NCI-H748 treated with DMSO at 0.1 percent for 48 hours (cell line): ENCODE measurements at regions not wholly inside any gene's neighbourhood (a gene's known extent, or its start where the extent isn't known, plus 50 kb on each side); places are given as distances from the start of the nearest gene placed in this dataset.
"Not testable (repeated sequence)": the region's sequence is repeated elsewhere in the genome, so short reads cannot be mapped to it uniquely, and the experiment has no call there.

ENCODE experiments used
- DNase-seq: peaks from one replicate; lab custom pipeline; 2025; lab: John Stamatoyannopoulos, UW

- DNase-seq, result no peak
Observed at GRCh38 chr21:38114717-38115333, 142.0 kb upstream of the KCNJ15 start.

GRCh38 chr21:38115870-38116269 is 140.9 kb upstream of the KCNJ15 start:
- no peak for DNase-seq

- DNase-seq, result no peak
Observed at GRCh38 chr21:38119793-38120192, 137.0 kb upstream of the KCNJ15 start.

- DNase-seq, result not testable (repeated sequence)
Observed at GRCh38 chr21:38120679-38120983, 136.2 kb upstream of the KCNJ15 start.

- no peak for DNase-seq
Observed at GRCh38 chr21:38120984-38121855, 135.6 kb upstream of the KCNJ15 start.

- DNase-seq, result no peak
Observed at GRCh38 chr21:38121888-38122720, 134.7 kb upstream of the KCNJ15 start.

GRCh38 chr21:38123626-38124025 is 133.2 kb upstream of the KCNJ15 start:
- peak; percentile 31 for DNase-seq

- peak; percentile 65 for DNase-seq
Observed at GRCh38 chr21:38126666-38127303, 130.0 kb upstream of the KCNJ15 start.

GRCh38 chr21:38129711-38130110 is 127.1 kb upstream of the KCNJ15 start:
- peak; percentile 51 for DNase-seq

GRCh38 chr21:38133240-38133639 is 123.6 kb upstream of the KCNJ15 start:
- peak; percentile 64 for DNase-seq

- no peak for DNase-seq
Observed at GRCh38 chr21:38134084-38134873, 122.5 kb upstream of the KCNJ15 start.

- DNase-seq, result no peak
Observed at GRCh38 chr21:38136201-38136600, 120.6 kb upstream of the KCNJ15 start.

- peak; percentile 65 for DNase-seq
Observed at GRCh38 chr21:38139380-38140168, 117.2 kb upstream of the KCNJ15 start.

- peak; percentile 80 for DNase-seq
Observed at GRCh38 chr21:38140207-38140903, 116.4 kb upstream of the KCNJ15 start.

GRCh38 chr21:38142224-38142623 is 114.6 kb upstream of the KCNJ15 start:
- no peak for DNase-seq

- DNase-seq, result no peak
Observed at GRCh38 chr21:38144193-38144592, 112.6 kb upstream of the KCNJ15 start.

GRCh38 chr21:38145104-38145503 is 111.7 kb upstream of the KCNJ15 start:
- no peak for DNase-seq

- no peak for DNase-seq
Observed at GRCh38 chr21:38147391-38147790, 109.4 kb upstream of the KCNJ15 start.

GRCh38 chr21:38148046-38148445 is 108.7 kb upstream of the KCNJ15 start:
- DNase-seq, result no peak
